KOPT-K1 (cell line): ENCODE measurements at regions not wholly inside any gene's neighbourhood (a gene's known extent, or its start where the extent isn't known, plus 50 kb on each side); places are given as distances from the start of the nearest gene placed in this dataset.
A peak's percentile ranks its signal among the peaks of the same experiment; 100 is the strongest.

Source experiments
- H3K27ac ChIP-seq: fragments of 200-600 bp; sonication (generic); 2 replicates; pipeline ENCODE4 v1.5.1; 2016; ENCODE audit warnings: antibody characterized with exemption, mild to moderate bottlenecking, low read depth, low read length; ENCODE audit not compliant: poor library complexity, severe bottlenecking
- H3K36me3 ChIP-seq: fragments of 200-600 bp; sonication (generic); 2 replicates; pipeline ENCODE4 v1.5.1; 2017; ENCODE audit warnings: antibody characterized with exemption, mild to moderate bottlenecking, low read length, moderate library complexity; ENCODE audit not compliant: insufficient read depth
- H3K9me3 ChIP-seq: fragments of 200-600 bp; sonication (generic); 2 replicates; pipeline ENCODE4 v1.5.1; 2017; ENCODE audit warnings: antibody characterized with exemption, low read length, mild to moderate bottlenecking; ENCODE audit not compliant: insufficient read depth, poor library complexity, severe bottlenecking

DNA sequence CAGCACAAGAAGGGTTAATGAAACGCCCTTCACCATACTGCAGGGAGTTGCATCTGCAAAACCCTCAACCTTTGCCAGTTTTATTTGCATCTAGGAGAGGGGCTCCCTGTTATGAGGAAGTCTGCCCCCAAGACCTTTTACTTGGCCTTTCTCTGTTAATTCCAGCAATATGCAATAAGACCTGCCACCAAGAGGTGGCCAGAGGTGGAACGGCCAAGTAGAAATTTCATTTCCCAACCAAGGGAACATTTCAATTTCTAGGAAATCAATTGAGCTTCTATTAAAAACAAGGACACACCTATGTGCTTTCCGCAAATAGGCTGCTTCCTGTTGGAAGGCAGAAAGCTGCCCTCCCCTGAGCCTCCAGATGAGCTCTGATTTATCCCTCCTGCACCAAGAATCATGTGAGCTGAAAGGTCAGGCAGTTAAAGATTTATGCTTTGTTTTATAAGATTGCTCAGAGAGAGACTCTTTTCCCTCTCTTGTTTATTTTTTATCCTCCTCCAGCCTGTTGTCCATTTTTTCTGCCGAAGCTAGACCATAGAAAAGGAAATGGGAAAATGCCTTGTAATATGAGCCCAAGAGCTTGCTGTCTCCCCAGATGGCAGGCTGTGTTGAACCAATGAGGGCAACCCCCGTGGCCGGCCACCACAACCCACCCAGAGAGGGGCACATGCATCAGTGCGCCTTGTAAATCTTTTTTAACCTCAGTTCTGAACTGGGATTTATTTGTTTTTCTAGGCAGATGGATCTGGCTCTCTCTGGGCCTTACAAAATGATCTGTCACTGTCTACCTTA, 572.8 kb downstream of the TLE1 start:
- no peak overlapping the region for H3K27ac ChIP-seq
- no peaks in the 10 kb centered on the region for H3K36me3 ChIP-seq
- H3K9me3 ChIP-seq = peaks cover 6% of the 10 kb centered on the region

- peak overlapping the region; percentile 82 for H3K27ac ChIP-seq
- H3K36me3 ChIP-seq = no peaks in the 10 kb centered on the region
- no peaks in the 10 kb centered on the region for H3K9me3 ChIP-seq
These were observed 575.8 kb downstream of the TLE1 start for GRCh38 chr9:81113453-81114124.

DNA sequence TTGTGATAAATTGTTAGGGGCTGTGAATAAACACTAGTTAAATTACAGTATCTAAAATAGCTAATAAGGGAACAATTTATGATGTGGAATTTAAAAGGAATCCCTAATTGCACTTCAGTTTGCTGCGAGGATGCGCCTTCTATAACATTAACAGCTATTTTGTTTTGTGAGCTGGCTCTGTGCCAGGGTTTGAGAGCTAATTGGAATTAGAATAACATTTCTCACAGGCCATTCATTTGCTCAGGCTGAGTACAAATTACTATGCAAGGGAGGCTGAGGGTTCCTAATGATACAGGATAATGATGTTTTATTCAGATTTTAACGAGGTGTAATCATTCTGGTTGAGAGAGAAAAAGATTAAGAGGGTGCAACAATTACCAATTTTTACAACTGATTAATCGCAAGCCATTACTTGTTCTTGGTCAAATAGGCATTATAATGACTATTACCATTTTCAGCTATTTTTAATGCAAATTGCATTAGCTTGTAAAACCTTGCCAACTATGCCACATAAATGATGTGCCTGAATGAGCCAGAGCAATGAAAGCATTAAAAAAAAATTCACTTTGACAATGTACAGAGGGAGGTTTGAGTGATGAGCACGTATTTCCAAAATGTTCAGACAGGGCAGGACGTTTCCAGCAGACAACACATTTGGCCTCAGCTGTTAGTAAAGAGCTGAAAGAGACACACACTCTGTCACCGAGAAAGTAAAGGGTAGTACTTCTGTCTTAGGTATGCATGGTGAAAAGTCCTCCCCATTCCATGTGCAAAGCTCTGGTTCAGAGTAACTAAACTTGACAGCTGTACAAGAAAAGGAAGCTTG, 576.5 kb downstream of the TLE1 start:
- Histone ChIP-seq H3K27ac (peak overlapping the region; percentile 82), H3K36me3 (no peaks in the 10 kb centered on the region), H3K9me3 (no peaks in the 10 kb centered on the region)

GRCh38 chr9:81108821-81109220, 580.5 kb downstream of the TLE1 start:
- H3K9me3 ChIP-seq = no peaks in the 10 kb centered on the region
- H3K36me3 ChIP-seq = no peaks in the 10 kb centered on the region
- no peak overlapping the region for H3K27ac ChIP-seq

DNA sequence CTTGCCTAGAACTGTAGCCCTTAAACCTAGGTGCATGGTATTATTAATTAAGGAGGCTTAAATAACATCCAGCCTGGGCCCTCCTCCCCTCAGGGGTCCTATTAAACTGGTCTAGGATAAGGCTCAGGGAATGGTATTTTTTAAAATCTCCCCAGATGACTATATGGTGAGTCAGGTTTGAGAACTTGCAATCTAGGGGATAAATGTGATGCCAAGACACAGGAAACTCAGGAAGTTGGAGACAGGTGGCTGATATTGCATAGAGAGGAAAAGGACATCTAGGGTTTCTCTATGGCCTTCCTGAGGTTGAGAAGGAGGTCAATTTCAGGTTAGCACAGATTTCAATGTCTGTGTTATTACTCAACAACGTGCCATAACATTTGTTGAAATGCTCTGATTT, 581.0 kb downstream of the TLE1 start:
- H3K36me3 ChIP-seq = no peaks in the 10 kb centered on the region
- H3K9me3 ChIP-seq = no peaks in the 10 kb centered on the region
- no peak overlapping the region for H3K27ac ChIP-seq

DNA sequence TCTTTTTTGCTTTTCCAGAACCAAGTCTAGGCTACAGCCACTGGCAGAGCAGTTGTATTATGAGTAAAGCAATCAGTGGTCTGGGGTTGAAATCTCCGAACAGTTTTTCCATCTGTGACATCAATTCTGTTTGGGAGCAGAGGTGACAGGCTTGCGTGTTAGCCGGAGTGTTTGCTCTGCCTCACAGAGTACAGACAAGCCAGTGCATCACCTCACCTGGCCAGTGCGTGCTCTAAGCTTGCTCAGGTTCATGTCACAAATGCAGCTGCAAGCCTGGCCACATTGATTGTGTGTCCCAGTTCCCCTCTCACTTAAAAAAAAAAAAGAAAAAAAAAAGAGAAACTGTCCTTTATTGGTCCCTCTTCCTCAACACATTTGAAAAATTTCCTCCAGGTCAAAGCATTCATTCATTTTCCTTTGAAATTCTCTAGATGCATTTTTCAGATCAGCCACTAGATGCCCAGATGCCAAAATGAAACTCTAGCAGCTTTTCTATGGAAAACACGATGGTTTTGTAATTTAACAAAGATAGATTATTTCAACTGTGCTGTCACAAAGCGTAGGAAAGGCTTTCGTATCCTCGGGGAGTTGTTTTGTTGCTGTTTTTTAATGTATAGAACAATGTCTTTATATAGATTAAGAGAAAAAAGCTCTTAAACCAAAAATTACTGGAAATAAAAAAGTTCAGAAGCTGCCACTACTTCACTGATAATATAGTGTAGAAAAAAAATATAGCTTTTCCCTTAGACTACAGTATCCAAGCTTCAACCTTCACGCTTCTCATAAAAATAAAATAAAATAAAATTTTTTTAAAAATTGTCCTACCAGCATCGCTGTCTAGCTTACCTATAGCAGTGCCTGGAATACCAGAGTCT, 585.5 kb downstream of the TLE1 start:
- H3K9me3 ChIP-seq = no peaks in the 10 kb centered on the region
- H3K36me3 ChIP-seq = no peaks in the 10 kb centered on the region
- no peak overlapping the region for H3K27ac ChIP-seq

DNA sequence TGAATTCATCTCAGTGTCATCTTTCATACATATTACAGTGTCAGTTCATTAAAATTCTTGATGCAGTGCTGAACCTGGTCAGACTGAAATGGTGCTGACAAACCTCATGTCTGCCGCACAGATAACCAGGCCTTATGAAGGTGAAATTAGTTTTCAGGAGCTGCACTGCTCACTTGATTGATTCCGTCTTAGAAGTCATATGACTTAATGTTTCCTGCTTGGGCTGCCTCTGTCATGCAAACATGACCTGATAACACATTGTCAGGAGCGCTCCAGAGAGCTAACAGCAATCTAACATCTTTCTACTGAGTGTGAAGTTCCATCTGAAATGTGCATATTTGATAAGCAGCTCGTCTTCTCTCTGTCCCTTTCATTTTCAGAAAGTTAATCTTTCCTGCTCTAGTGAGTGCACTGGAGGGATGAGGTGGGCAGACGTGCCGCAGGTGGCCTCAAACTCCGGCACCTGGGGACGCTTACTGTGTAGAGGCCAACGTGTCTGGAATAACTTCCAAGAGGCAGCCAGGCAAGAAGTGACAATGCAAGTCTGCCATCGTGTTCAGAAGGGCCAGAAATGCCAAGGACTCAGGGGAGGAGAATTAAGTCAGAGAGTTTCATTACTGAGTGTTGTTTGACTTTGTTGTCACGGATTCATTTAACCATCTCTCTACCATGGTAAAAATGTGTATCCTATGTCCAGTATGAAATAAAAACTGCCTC, 592.1 kb downstream of the TLE1 start:
- peaks cover 8% of the 10 kb centered on the region for H3K9me3 ChIP-seq
- no peak overlapping the region for H3K27ac ChIP-seq
- H3K36me3 ChIP-seq = no peaks in the 10 kb centered on the region

GRCh38 chr9:81096625-81097024, 592.7 kb downstream of the TLE1 start:
- Histone ChIP-seq H3K36me3 (no peaks in the 10 kb centered on the region), H3K27ac (no peak overlapping the region), H3K9me3 (peaks cover 8% of the 10 kb centered on the region)

- H3K36me3 ChIP-seq = no peaks in the 10 kb centered on the region
- H3K9me3 ChIP-seq = peaks cover 8% of the 10 kb centered on the region
- H3K27ac ChIP-seq = no peak overlapping the region
These were observed 597.3 kb downstream of the TLE1 start for GRCh38 chr9:81092057-81092456.

DNA sequence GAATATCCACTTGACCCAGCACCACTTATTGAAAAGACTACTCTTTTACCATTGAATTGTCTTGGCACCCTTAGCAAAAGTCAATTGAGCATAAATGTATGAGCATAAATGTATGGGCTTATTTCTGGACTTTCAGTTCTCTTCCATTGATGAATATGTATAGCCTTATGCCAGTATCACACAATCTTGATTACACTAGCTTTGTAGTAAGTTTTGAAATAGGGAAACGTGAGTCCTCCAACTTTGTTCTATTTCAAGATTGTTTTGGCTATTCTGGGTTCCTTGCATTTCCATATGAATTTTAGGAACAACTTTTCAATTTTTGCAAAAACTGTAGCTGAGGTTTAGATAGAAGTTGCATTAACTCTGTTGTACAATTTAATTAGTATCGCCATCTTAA, 601.0 kb downstream of the TLE1 start:
- no peak overlapping the region for H3K27ac ChIP-seq
- H3K9me3 ChIP-seq = peaks cover 7% of the 10 kb centered on the region
- no peaks in the 10 kb centered on the region for H3K36me3 ChIP-seq

DNA sequence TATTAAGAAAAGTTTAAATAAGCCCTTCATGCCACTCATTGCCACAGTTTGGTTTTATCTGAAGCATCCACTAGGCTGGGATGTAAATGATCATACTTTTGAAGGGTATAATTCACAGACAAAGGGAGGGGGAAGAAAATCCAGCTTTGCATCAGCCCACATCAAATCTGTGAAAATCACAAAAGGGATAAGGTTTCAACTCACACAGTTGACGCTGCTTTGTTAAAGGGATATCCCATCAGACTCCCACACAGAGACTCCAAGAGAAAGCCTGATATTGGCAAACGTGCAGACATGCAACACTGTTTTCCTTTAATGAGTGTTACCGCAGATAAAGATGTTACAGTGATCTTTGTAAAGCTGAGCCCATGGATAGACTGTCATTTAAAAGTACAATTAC, 602.9 kb downstream of the TLE1 start:
- Histone ChIP-seq H3K36me3 (no peaks in the 10 kb centered on the region), H3K9me3 (no peaks in the 10 kb centered on the region), H3K27ac (no peak overlapping the region)

GRCh38 chr9:81083854-81084512, 605.4 kb downstream of the TLE1 start:
- Histone ChIP-seq H3K36me3 (no peaks in the 10 kb centered on the region), H3K27ac (no peak overlapping the region), H3K9me3 (no peaks in the 10 kb centered on the region)

DNA sequence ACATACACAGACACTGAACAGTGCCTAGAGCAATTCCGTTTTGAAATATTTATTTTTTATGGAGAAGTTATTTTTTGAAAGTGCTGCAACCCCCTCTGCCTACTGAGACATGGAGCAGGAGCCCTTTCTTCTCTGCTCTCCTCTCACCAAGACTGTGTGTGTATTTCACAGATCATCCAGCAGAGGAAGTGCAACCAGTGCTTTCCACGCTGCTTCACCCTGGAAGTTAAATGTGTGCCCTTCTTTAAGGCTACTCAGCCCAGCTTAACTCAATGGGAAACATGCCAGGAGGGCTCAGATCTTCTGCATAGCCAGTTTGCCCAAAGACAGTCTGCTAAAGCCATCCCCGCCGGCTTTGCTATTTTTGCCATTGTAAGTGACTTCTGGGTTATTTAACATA, 606.3 kb downstream of the TLE1 start:
- H3K27ac ChIP-seq = no peak overlapping the region
- no peaks in the 10 kb centered on the region for H3K9me3 ChIP-seq
- H3K36me3 ChIP-seq = no peaks in the 10 kb centered on the region

- Histone ChIP-seq H3K9me3 (peaks cover under 1% of the 10 kb centered on the region), H3K36me3 (no peaks in the 10 kb centered on the region), H3K27ac (no peak overlapping the region)
These were observed 607.1 kb downstream of the TLE1 start for GRCh38 chr9:81082221-81082620.
